IMR-90 (cell line): ENCODE measurements at regions not wholly inside any gene's neighbourhood (a gene's known extent, or its start where the extent isn't known, plus 50 kb on each side); places are given as distances from the start of the nearest gene placed in this dataset.

Experiments used
- ATAC-seq: fragments of 200-7000 bp; cut with Tn5 transposase; 2 replicates; pipeline ENCODE4 v1.9.1; 2020; ENCODE audit warnings: low read depth, mild to moderate bottlenecking, moderate library complexity
- BruUV-seq: library from RNA; stranded (reverse); fragments of 400-500 nt; replicated peaks from 2 replicates; lab custom pipeline; 2021; lab: Mats Ljungman, UMichigan
- CTCF ChIA-PET: fragments of 300-600 bp; formaldehyde crosslinking; extraction: SDS; loops from one replicate; lab custom pipeline; 2021; ENCODE audit warnings: antibody characterized with exemption; lab: Yijun Ruan, JAX
- POLR2A ChIA-PET: fragments of 300-600 bp; sonication (Branson Sonifier 250); formaldehyde crosslinking; loops from one replicate; lab custom pipeline; 2022; ENCODE audit warnings: antibody characterized with exemption; ENCODE audit not compliant: unreplicated experiment; lab: Charles Lee
- DNase-seq: peaks from one replicate; pipeline ENCODE4 v3.0.0; 2013
- H2AFZ ChIP-seq: replicated peaks from 2 replicates; pipeline ENCODE3; 2013; ENCODE audit warnings: low read length, mild to moderate bottlenecking; ENCODE audit not compliant: poor library complexity
- H2AK5ac ChIP-seq: 2 replicates; pipeline ENCODE4 v1.6.1; 2013; ENCODE audit warnings: low read depth, low read length, inconsistent platforms
- H2AK9ac ChIP-seq: replicated peaks from 2 replicates; pipeline ENCODE3; 2013; ENCODE audit warnings: mild to moderate bottlenecking, low read depth, low read length, moderate library complexity; ENCODE audit not compliant: poor library complexity
- H2BK120ac ChIP-seq: 2 replicates; pipeline ENCODE4 v1.6.1; 2013; ENCODE audit warnings: low read depth, low read length, inconsistent platforms
- H2BK15ac ChIP-seq: 3 replicates; pipeline ENCODE4 v1.6.1; 2013; ENCODE audit warnings: low read depth, low read length, inconsistent platforms
- H2BK20ac ChIP-seq: 2 replicates; pipeline ENCODE4 v1.6.1; 2013; ENCODE audit warnings: low read depth, mild to moderate bottlenecking, inconsistent platforms, low read length, moderate library complexity
- H2BK5ac ChIP-seq: 2 replicates; pipeline ENCODE4 v1.6.1; 2013; ENCODE audit warnings: mild to moderate bottlenecking, low read depth, low read length, inconsistent platforms; ENCODE audit not compliant: poor library complexity, severe bottlenecking
- H3K14ac ChIP-seq: replicated peaks from 2 replicates; pipeline ENCODE4 v1.6.1; 2013; ENCODE audit warnings: low read depth, low read length, inconsistent platforms
- H3K18ac ChIP-seq: 2 replicates; pipeline ENCODE4 v1.6.1; 2013; ENCODE audit warnings: low read depth, low read length, control low read depth
- H3K23ac ChIP-seq: 2 replicates; pipeline ENCODE4 v1.6.1; 2013; ENCODE audit warnings: low read depth, low read length, inconsistent platforms
- H3K27ac ChIP-seq: 2 replicates; pipeline ENCODE4 v1.5.1; 2013; ENCODE audit warnings: mild to moderate bottlenecking, control low read depth, low read length; ENCODE audit not compliant: insufficient read depth
- H3K27me3 ChIP-seq: 2 replicates; pipeline ENCODE4 v1.6.1; 2013; ENCODE audit warnings: low read length; ENCODE audit not compliant: control insufficient read depth, insufficient read depth
- H3K36me3 ChIP-seq: 2 replicates; pipeline ENCODE4 v1.6.1; 2013; ENCODE audit warnings: low read length, mixed read lengths; ENCODE audit not compliant: control insufficient read depth, insufficient read depth
- H3K4ac ChIP-seq: 2 replicates; pipeline ENCODE4 v1.6.1; 2013; ENCODE audit warnings: low read depth, low read length, inconsistent platforms
- H3K4me1 ChIP-seq: 2 replicates; pipeline ENCODE4 v1.6.1; 2013; ENCODE audit warnings: low read length, mixed read lengths; ENCODE audit not compliant: control insufficient read depth, insufficient read depth
- H3K4me2 ChIP-seq: 2 replicates; pipeline ENCODE4 v1.6.1; 2013; ENCODE audit warnings: low read depth, mild to moderate bottlenecking, control low read depth, low read length, moderate library complexity
- H3K4me3 ChIP-seq: 2 replicates; pipeline ENCODE4 v1.5.1; 2013; ENCODE audit warnings: low read depth, mild to moderate bottlenecking, control low read depth, low read length, moderate library complexity; ENCODE audit not compliant: insufficient read depth
- H3K56ac ChIP-seq: 2 replicates; pipeline ENCODE4 v1.6.1; 2013; ENCODE audit warnings: low read length, inconsistent platforms; ENCODE audit not compliant: insufficient read depth; ENCODE audit errors: extremely low read depth
- H3K79me1 ChIP-seq, 2 experiments: 2 replicates each; pipeline ENCODE4 v1.6.1; 2013; ENCODE audit warnings: low read length in 2 of 2, inconsistent platforms in 1 of 2, low read depth in 1 of 2
- H3K9ac ChIP-seq: 2 replicates; pipeline ENCODE4 v1.6.1; 2013; ENCODE audit warnings: low read depth, low read length, control low read depth
- H3K9me1 ChIP-seq: 2 replicates; pipeline ENCODE4 v1.6.1; 2013; ENCODE audit warnings: low read length, inconsistent platforms; ENCODE audit not compliant: insufficient read depth
- H3K9me3 ChIP-seq: 2 replicates; pipeline ENCODE4 v1.6.1; 2013; ENCODE audit warnings: low read length; ENCODE audit not compliant: control insufficient read depth, insufficient read depth
- H4K20me1 ChIP-seq: 2 replicates; pipeline ENCODE4 v1.6.1; 2013; ENCODE audit warnings: low read length, inconsistent platforms; ENCODE audit not compliant: insufficient read depth
- H4K5ac ChIP-seq: 2 replicates; pipeline ENCODE4 v1.6.1; 2013; ENCODE audit warnings: mild to moderate bottlenecking, low read depth, low read length, control low read depth
- H4K8ac ChIP-seq, 2 experiments: 2 replicates each; pipeline ENCODE4 v1.6.1; 2013; ENCODE audit warnings: low read depth in 2 of 2, low read length in 2 of 2, control low read depth in 1 of 2, inconsistent platforms in 1 of 2
- H4K91ac ChIP-seq: 2 replicates; pipeline ENCODE4 v1.6.1; 2013; ENCODE audit warnings: low read depth, low read length, inconsistent platforms; ENCODE audit not compliant: insufficient read depth
- BHLHE40 ChIP-seq: fragments of 150-350 bp; IDR thresholded peaks from 2 replicates; pipeline ENCODE4 v1.6.1; 2016; ENCODE audit warnings: mild to moderate bottlenecking, low read depth, low read length
- CEBPB ChIP-seq: IDR thresholded peaks from 2 replicates; pipeline ENCODE4 v1.6.1; 2012; ENCODE audit warnings: low read depth, low read length, improper control_type of control experiment
- CHD1 ChIP-seq: IDR thresholded peaks from 2 replicates; pipeline ENCODE4 v1.6.1; 2012; ENCODE audit warnings: low read depth, low read length, improper control_type of control experiment
- ELK1 ChIP-seq: fragments of 150-350 bp; IDR thresholded peaks from 2 replicates; pipeline ENCODE4 v1.6.1; 2016; ENCODE audit warnings: low read depth, mild to moderate bottlenecking, low read length, moderate library complexity, borderline replicate concordance
- FOS ChIP-seq: fragments of 150-350 bp; IDR thresholded peaks from 2 replicates; pipeline ENCODE4 v1.6.1; 2016; ENCODE audit warnings: low read depth, low read length
- MAFK ChIP-seq: IDR thresholded peaks from 2 replicates; pipeline ENCODE4 v1.6.1; 2012; ENCODE audit warnings: low read depth, low read length, improper control_type of control experiment
- MAZ ChIP-seq: IDR thresholded peaks from 2 replicates; pipeline ENCODE4 v1.6.1; 2012; ENCODE audit warnings: low read depth, mild to moderate bottlenecking, low read length, improper control_type of control experiment, moderate library complexity, borderline replicate concordance
- NFE2L2 ChIP-seq: fragments of 150-350 bp; IDR thresholded peaks from 2 replicates; pipeline ENCODE4 v1.6.1; 2016; ENCODE audit warnings: low read depth, mild to moderate bottlenecking, low read length
- RAD21 ChIP-seq: IDR thresholded peaks from 2 replicates; pipeline ENCODE4 v1.6.1; 2012; ENCODE audit warnings: low read length, improper control_type of control experiment
- RCOR1 ChIP-seq: IDR thresholded peaks from 2 replicates; pipeline ENCODE4 v1.6.1; 2012; ENCODE audit warnings: mild to moderate bottlenecking, low read length, improper control_type of control experiment; ENCODE audit not compliant: insufficient replicate concordance
- SMC3 ChIP-seq: fragments of 150-350 bp; IDR thresholded peaks from 2 replicates; pipeline ENCODE4 v1.6.1; 2016; ENCODE audit warnings: low read depth, mild to moderate bottlenecking, antibody characterized with exemption, low read length, moderate library complexity
- WGBS, 2 experiments: methylation state at CpG; one replicate each; pipeline versions ENCODE4 v1.1.5 to v1.1.7; 2013; ENCODE audit warnings: missing lambda C conversion rate in 2 of 2; ENCODE audit not compliant: insufficient read length in 1 of 2; ENCODE audit errors: extremely low coverage in 2 of 2; 5-methylcytosine and 5-hydroxymethylcytosine counted together
- dilution Hi-C: fragments of 300-500 bp; cut with HindIII; formaldehyde crosslinking; loops from one replicate; pipeline ENCODE4 v1.14.3; 2018; ENCODE audit warnings: low sequenced_read_pairs; ENCODE audit not compliant: unreplicated experiment
- in situ Hi-C: fragments of 300-500 bp; cut with MboI; formaldehyde crosslinking; loops from 3 replicates; pipeline ENCODE4 v1.14.3; 2019; ENCODE audit warnings: low sequenced_read_pairs, inconsistent platforms, mixed read lengths
- intact Hi-C: fragments of 100-400 bp; cut with micrococcal nuclease; formaldehyde crosslinking; loops from 2 replicates; pipeline ENCODE4 v1.10.0; 2022

DNA sequence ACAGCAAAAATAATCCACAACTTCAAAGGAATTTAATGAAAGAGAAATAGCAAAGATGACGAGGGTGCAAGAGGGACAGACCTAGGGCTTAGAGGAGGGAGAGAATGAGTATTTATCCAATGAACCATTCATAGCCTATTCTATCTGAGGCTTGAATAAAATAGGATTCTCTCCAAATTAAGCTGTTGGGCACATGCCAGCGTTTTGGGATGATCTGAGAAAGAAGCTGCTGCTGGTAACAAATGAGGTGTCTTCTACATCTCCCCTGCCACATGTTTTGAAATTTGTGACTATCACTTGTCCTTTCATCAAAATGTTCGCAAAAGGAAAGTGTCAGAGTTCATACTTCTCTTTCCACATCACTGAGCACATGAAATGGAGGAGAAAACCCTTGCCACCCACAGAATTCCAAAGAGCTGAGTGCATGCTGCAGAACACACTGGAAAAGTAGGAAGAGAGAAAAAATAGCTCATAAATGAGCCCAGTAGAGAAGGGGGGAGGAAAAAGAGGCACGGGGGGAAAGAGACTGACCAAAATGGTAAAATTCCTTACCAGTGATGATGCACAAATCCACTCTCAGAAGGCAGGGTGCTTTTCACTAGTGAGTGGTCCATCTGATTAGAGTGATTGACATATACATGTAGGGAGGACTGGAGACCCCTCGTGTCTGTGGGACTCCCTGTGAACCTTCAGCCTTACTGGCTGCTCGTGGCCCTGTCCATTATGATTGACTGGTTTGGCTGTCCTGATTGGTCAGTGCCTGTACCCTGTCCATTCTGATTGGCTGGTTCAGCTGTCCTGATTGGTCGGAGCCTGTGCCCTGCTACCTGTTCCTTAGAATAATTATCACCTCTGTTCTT is 180.5 kb downstream of the OGFRL1 start:
- no CpG with 5 or more reads among the region's 7 CpGs for WGBS, 2 experiments
- peak overlapping the region; percentile 98 for H2BK5ac ChIP-seq
- intact Hi-C loops = loop anchor here (5.0 kb wide), 2 partner anchors 38 to 47 kb away; no protein-coding TSS in a partner anchor

More for the DNA sequence above, 180.5 kb downstream of the OGFRL1 start:
- TF ChIP-seq FOS (peak; percentile 50; the same call in 1 of the 2 replicates), SMC3 (no peak), MAFK (no peak), NFE2L2 (no peak), RCOR1 (peak; percentile 68), BHLHE40 (peak; percentile 60; the same call in 1 of the 2 replicates), ELK1 (no peak), CEBPB (peak; percentile 58; the same call in 1 of the 2 replicates), RAD21 (no peak), CHD1 (0 out of 2 replicates have a peak, but pooled peaks have one; percentile 45), MAZ (no peak)
- Histone ChIP-seq H2BK120ac (peak overlapping the region; percentile 98), H3K4me3 (peak overlapping the region; percentile 56; the same call in 1 of the 2 replicates), H3K4me2 (peak overlapping the region; percentile 95), H3K23ac (peak overlapping the region; percentile 94), H3K27me3 (no peaks in the 10 kb centered on the region), H4K5ac (peak overlapping the region; percentile 89), H3K36me3 (no peaks in the 10 kb centered on the region), H3K9me1 (peaks cover 8% of the 10 kb centered on the region), H3K56ac (peak overlapping the region; percentile 96), H3K9me3 (peaks cover 3% of the 10 kb centered on the region; the same call in 1 of the 2 replicates), H2BK15ac (peak overlapping the region; percentile 94; the same call in 2 of the 3 replicates), H3K14ac (peak overlapping the region; percentile 89), H3K18ac (peak overlapping the region; percentile 91), H4K8ac (peak overlapping the region; percentile 73 to 98), H3K4me1 (peaks cover 7% of the 10 kb centered on the region), H3K79me1 (no peaks in the 10 kb centered on the region), H3K9ac (peak overlapping the region; percentile 71), H2AK9ac (peak overlapping the region; percentile 71), H4K20me1 (no peaks in the 10 kb centered on the region), H2AK5ac (peak overlapping the region; percentile 93), H2AFZ (peak overlapping the region; percentile 88), H2BK20ac (peak overlapping the region; percentile 98), H4K91ac (peak overlapping the region; percentile 91), H3K4ac (peak overlapping the region; percentile 98), H3K27ac (peak overlapping the region; percentile 93)
- POLR2A ChIA-PET = interaction anchor here (0.6 kb wide), 1 partner anchor 12 kb away, joined by 4 read pairs; no protein-coding TSS in a partner anchor
- dilution Hi-C loops = no loop called here
- CTCF ChIA-PET = interaction anchor here (0.6 to 1.3 kb wide), 5 partner anchors 9 to 1057 kb away, joined by 3 to 5 read pairs (median 3); no protein-coding TSS in a partner anchor
- peak; percentile 91 for ATAC-seq
- BruUV-seq = no TSS peak
- in situ Hi-C loops = no loop called here
- DNase-seq = peak; percentile 95
